Stimulated activated CD8-positive, alpha-beta memory T cell treated with anti-CD3 and anti-CD28 coated beads, Interleukin-7, amount 100 ng/mL, for 1 hour (primary cell): ENCODE measurements at regions not wholly inside any gene's neighbourhood (a gene's known extent, or its start where the extent isn't known, plus 50 kb on each side); places are given as distances from the start of the nearest gene placed in this dataset.

ENCODE experiments used
- DNase-seq, 2 donors: peaks; one replicate each; pipeline ENCODE4 v3.0.0-alpha.2; 2020; ENCODE audit warnings: low read depth in 2 of 2

GRCh38 chr1:30638086-30638485 lies 85.3 kb downstream of the MATN1 start:
- no peak for DNase-seq

DNA sequence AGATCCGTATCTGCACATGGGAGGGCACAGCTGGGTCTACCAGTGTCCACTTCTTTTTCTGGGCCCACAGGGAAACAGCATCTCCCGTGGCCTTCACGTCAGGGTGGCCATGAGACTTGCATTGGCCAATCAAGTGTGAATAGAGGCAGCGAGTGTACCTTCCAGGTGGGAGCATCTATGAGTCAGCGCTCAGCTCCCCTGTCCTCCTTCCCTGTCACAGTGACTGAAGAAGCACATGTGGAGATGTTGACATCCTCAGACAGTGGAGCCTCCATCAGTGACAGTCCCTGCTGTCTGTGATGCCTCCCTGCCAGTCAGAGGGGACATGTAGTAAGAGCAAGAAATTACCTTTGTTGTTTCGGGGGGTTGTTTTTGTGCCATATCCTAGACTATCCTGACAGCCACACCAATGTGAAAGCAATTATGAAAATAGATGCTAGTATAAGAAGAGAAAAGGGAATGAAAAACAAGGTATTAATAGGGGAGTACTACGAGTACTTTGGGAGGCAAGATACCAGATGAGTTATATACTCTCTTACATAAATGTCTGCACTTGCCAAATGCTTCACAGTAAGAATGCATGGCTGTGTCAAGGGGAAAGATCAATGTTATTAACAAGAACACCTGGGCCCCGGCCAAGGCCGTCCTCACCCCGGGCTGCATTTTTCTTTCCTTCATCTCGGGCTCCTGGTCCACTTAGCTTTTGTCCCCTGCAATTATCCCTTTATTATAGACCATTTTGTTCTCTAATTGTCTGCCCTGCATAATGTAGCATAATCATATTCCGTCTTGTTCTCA lies 86.0 kb downstream of the MATN1 start:
- no peak for DNase-seq

DNA sequence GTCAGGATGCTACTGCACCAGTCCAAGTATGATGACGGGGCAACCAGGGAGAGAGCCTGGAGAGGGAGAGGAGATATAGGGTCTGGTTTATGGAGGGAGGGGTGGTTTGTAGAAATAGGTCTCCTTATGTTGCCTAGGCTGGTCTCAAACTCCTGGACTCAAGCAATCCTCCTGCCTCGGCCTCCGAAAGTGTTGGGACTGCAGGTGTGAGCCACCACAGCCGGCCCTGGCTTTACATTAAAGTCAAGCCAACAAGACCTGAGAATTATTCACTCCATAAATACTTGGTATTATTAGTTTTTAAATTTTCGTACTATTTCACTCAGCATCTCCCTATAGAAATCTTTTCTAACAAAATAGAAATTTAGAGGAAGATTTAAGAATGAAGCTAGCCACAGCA lies 86.8 kb downstream of the MATN1 start:
- no peak for DNase-seq

DNA sequence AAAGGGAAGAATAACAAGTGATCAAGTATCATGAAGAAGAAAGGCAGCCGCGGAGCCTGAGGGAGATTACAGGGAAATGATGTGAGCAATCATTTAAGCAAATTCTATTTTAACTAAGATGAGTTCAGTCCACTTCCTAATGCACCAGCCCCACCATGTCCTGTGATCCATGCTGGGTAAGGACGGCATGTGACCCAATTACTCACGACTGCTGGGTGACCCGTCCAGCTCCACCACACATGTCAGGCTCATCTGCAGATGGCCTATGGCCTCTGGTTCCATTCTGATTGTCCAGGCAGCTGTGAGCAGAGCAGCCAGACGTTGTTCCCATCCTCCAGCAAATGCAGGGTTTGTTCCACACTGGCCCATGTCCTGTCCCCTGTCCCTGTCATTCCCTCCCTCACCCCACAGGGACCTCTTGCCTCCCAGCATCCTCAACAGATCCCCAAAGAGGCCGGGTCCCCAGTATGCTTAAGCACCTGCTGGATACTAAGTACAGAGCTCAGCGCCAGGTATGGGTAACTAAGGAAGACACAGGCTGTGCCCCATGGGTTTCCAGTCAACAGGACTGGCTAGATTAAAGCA lies 87.9 kb downstream of the MATN1 start:
- no peak for DNase-seq

GRCh38 chr1:30634507-30634906 lies 88.9 kb downstream of the MATN1 start:
- DNase-seq = no peak

DNA sequence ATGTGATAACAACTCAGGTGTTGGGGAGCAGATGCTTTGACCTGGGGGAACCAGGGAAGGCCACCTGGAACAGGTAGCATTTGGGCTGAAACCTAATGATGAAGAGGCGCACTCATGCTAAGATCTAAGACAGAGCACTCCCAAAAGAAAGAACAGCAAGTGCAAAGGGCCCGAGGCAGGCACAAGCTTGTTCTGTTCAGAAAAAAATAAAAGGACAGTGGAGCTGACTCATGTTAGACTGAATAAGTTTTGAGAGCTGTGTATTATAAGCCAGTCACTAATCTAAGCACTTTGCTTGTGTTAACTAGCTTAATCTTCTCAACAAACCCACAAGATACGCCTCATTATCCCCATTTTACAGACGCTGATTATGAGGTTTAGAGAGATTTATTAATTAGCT lies 90.1 kb downstream of the MATN1 start:
- no peak for DNase-seq

DNA sequence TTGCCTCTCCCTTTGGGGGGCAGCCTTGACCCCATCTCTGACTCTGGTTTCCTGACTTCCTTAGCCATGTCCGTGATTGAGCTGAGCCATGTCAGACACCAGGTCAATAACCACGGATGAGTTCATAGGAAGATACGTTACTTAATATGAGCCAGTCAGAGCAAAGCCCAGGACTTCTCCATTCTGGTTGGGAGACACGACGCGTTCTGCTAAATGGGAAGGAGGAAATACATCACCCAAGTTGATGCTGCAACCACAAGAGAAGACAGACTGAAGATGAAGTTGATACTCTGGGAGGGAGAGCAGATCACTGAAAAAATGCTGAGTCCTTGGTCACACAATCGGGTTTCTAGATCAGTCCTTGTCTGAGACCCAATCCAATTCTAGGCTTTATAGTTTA lies 90.9 kb downstream of the MATN1 start:
- no peak for DNase-seq

DNA sequence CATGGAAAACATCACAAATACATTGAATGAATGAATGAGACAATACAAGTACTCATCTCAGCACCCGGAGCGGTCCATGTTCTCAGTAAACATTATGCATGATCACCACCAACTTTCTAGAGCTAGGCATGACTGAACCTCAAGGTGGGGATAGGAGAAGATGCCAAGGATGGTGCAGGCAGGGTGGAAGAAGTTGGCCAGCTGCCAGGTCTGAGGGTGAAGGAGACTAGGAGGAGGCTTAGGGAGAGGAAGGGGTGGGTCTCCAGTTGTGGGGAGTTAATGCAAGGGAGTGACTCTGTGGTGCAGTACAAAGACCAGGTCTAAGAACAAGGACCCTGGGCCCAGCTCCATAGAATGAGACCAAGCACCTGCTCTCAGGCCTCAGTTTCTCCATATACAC lies 91.7 kb downstream of the MATN1 start:
- no peak for DNase-seq

- DNase-seq = no peak
Observed at GRCh38 chr1:30629501-30629900, 93.9 kb downstream of the MATN1 start.

- no peak for DNase-seq
Observed at GRCh38 chr1:30627994-30628393, 95.4 kb downstream of the MATN1 start.

DNA sequence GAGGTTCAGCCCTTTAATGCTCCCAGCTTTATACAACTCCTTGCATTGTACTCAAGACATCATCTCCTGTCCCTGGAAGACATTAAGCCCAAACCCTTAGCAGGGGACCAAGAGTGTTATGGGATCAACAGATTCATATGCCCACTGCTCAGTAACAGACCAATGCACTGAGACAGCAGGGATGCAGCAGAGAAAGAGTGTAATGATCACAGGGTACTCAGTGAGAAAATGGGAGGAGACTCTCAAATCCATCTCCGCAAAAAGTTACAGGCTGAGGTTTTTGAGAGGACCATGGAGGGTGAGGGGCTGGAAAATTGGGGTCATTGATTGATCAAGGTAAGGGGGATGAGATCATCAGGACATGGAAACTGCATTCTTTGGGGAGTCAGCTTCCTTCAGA lies 96.2 kb downstream of the MATN1 start:
- DNase-seq = no peak

DNA sequence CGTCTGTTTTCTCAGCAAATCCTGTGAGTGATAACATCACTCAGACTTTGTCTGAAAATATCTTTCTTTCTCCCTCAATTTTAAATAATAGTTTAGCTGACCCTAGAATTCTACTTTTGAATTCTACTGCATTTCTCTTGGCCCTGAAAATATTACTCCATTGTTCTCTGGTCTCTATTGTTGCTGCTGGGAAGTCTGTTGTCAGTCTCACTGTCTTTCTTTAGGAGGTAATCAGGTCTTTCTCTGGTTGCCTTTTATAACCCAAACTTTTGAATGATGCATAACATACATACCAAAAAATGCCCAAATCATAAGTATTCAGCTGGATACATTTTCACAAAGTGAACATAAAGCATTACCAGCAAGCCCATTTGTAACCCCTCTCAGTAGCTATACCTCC lies 100.0 kb downstream of the MATN1 start:
- DNase-seq = no peak

GRCh38 chr1:30619619-30620018 lies 103.8 kb downstream of the MATN1 start:
- DNase-seq = no peak

GRCh38 chr1:30618335-30618747 lies 105.0 kb downstream of the MATN1 start:
- no peak for DNase-seq

DNA sequence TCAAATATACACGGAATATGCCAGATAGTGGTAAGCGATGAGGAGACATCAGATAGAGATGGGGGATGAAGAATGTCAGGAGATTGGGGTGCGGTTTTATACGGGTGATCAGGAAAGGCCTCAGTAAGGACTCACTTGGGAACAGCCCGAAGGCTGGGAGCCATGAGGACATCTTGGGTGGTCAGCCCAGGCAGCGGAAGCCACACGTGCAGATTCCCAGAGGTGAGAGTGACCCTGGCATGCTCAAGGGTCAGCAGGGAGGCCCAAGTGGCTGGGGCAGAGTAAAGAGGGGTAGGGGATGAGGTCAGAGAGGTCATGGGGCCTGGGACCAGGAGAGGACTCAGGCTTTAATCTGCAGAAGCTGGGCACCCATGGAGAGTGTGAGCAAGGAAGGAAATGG lies 106.6 kb downstream of the MATN1 start:
- no peak for DNase-seq

DNA sequence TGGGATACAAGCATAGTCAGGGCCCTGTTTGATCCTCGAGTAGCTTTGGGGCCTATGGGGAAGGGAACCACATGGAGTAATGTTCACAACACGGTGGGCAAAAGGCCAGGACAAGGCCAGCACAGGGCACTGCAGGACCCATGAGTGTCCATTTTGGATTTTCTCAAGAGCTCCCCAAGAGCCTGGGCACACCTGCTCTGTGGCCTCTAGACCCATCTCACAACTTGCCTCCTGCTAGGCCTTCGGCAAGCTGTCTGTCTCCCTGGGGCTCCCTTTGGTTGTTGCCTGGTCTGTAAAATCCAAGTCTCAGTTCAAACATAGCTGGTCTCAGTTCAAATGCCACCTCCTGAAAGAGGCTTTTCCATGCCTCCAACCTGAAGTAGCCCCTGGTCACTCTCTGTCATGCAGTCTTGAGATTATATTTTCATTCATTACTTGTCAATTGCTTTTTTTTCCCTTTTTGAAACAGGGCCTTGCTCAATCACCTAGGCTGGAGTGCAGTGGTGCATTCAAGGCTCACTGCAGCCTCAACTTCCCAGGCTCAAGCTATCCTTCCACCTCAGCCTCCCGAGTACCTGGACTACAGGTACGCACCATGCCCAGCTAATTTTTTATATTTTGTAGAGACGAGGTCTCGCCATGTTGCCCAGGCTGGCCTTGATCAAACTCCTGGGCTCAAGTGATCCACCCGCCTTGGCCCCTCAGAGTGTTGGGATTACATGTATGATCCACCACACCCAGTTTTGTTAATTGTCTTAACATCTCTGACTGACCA lies 107.4 kb downstream of the MATN1 start:
- DNase-seq = no peak

DNA sequence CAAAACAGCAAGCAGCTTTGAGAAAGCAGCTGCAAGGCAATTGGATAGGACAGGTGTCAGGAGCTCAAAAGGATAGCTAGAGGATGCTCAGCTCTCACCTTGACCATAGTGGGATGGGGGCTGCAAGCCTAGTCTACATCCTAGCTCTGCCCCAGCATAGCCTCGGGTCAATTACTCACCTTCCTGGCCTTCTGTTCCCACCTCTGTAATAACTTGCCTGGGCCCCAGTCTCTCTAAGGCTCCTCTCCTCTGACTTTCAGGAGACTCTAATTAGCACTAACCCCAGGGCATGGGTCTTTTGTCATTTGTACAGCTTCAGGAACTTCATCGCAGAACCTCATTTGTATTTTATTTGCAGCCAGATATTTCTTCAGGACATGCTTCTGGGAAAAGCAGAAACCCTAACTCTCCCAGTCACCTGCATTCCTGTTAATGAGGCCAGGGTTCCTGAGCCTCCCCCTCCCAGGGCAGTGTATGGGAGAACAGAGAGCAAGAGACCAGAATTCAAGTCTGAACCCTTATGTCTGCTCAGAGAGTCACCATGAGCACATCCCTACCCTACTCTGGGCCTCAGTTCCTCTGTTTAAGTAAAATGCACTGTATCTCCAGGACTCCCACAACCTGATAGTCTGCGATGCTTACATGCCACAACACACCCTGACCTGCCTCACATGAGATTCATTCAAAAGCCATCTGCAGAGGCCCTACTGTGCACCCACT lies 108.1 kb downstream of the MATN1 start:
- no peak for DNase-seq

- DNase-seq = no peak
Observed at GRCh38 chr1:30613188-30613587, 110.2 kb downstream of the MATN1 start.

DNA sequence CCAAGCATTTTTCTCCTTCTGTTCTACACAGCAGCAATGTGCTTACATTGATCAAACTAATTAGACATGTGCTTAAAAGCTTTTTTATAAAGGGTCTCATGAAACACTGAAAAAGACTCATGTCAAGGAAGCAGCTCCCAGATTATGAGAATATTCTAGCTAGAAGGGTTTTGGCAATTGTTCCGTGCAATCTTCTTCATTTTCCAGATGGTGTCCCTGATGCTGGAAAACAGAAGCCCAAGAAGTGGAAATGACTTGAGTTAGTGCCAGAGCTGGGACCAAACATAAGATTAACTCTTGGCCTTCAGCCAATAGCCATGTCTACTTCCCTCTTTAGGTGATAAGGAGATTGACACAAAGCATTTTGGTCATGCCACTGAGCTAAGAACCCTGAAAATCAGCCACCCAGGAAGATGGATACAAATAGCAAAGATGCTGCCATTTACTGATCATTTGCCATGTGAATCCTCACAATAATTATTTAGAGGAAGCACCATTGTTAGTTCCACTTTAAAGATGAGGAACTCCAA lies 110.8 kb downstream of the MATN1 start:
- DNase-seq = no peak

GRCh38 chr1:30611741-30612309 lies 111.6 kb downstream of the MATN1 start:
- no peak for DNase-seq

GRCh38 chr1:30610917-30611316 lies 112.5 kb downstream of the MATN1 start:
- no peak for DNase-seq

GRCh38 chr1:30609999-30610345 lies 113.4 kb downstream of the MATN1 start:
- DNase-seq = no peak
